ENCODE measurements at regions not wholly inside any gene's neighbourhood (a gene's known extent, or its start where the extent isn't known, plus 50 kb on each side); places are given as distances from the start of the nearest gene placed in this dataset.

GRCh38 chr12:11578461-11578993 is 70.9 kb upstream of the ETV6 start:
- TF ChIP-seq CTCF (IDR thresholded peaks at IDR 0.05) (no peak), EZH2 (IDR thresholded peaks at IDR 0.05; ENCODE audit: borderline replicate concordance, insufficient read depth, low read depth, low read length, poor library complexity, severe bottlenecking) (no peak)
- ChIA-PET POLR2A (interaction anchor here (0.6 kb wide), 2 partner anchors 339 to 374 kb away, joined by 3 to 6 read pairs; no protein-coding TSS in a partner anchor), CTCF (interaction anchor here (0.7 to 15.7 kb wide), 3 partner anchors 11 to 750 kb away, joined by 3 to 433 read pairs (median 15); no protein-coding TSS in a partner anchor)
- intact Hi-C loops (cut with micrococcal nuclease) = no loop called here
- no peaks in the 10 kb centered on the region for H4K20me1 ChIP-seq (ENCODE audit: control insufficient read depth, insufficient read depth, low read length, poor library complexity, severe bottlenecking)
- H3K9me3 ChIP-seq (ENCODE audit: control extremely low read depth in 1 of 3, control insufficient read depth in 2 of 3, insufficient read depth in 1 of 3, low read length in 2 of 3) = peaks cover 0 to 4% (median 1%) of the 10 kb centered on the region in 3 donors
- H3K27me3 Mint-ChIP-seq = peaks cover 6% of the 10 kb centered on the region
- no peak overlapping the region for H3K4me3 ChIP-seq (ENCODE audit: control extremely low read depth in 1 of 5, extremely low read depth in 1 of 5, insufficient read depth in 1 of 5, low read depth in 2 of 5, low read length in 4 of 5)
- WGBS (ENCODE audit: insufficient coverage) = 38% methylated on average over 2 of the region's 3 CpGs
- peaks cover 7% of the 10 kb centered on the region for H3K4me1 Mint-ChIP-seq
- H3K9ac ChIP-seq (ENCODE audit: low read length) = no peak overlapping the region
- peaks cover 5 to 11% of the 10 kb centered on the region in 2 donors for H3K4me1 ChIP-seq (ENCODE audit: control insufficient read depth in 2 of 2, insufficient read depth in 2 of 2, low read length in 2 of 2)
- no peak overlapping the region for H3K27ac ChIP-seq (ENCODE audit: low read length in 2 of 2)
- H3K4me2 ChIP-seq (replicated peaks; ENCODE audit: low read depth, low read length, poor library complexity, severe bottlenecking) = no peak overlapping the region
- H3K79me2 ChIP-seq (ENCODE audit: control insufficient read depth, insufficient read depth, low read length) = no peaks in the 10 kb centered on the region
- peak overlapping the region; percentile 47 for H3K4me3 Mint-ChIP-seq
- H3K27ac Mint-ChIP-seq = peak overlapping the region; percentile 1
- H3K36me3 ChIP-seq (replicated peaks in 1 of 2; ENCODE audit: control extremely low read depth in 1 of 2, control insufficient read depth in 1 of 2, extremely low read depth in 1 of 2, insufficient read depth in 2 of 2, low read length in 1 of 2) = no peaks in the 10 kb centered on the region
- H3K9me3 Mint-ChIP-seq (ENCODE audit: insufficient read depth) = no peaks in the 10 kb centered on the region
- ATAC-seq (ENCODE audit: low read depth) = peak; percentile 31
- no peak overlapping the region for H2AFZ ChIP-seq (ENCODE audit: insufficient read depth, low read depth, low read length, poor library complexity, severe bottlenecking)
- peaks cover 0 to 2% (median 0%) of the 10 kb centered on the region in 4 experiments for H3K27me3 ChIP-seq (replicated peaks in 1 of 4; ENCODE audit: control extremely low read depth in 1 of 4, control insufficient read depth in 3 of 4, insufficient read depth in 4 of 4, low read length in 3 of 4)
- DNase-seq = peak; percentile 18

GRCh38 chr12:11580125-11580751 is 69.2 kb upstream of the ETV6 start:
- DNase-seq = no peak
- Mint-ChIP-seq H3K9me3 (ENCODE audit: insufficient read depth) (no peaks in the 10 kb centered on the region), H3K4me1 (peaks cover 7% of the 10 kb centered on the region), H3K27ac (no peak overlapping the region), H3K4me3 (no peak overlapping the region), H3K27me3 (peaks cover 15% of the 10 kb centered on the region)
- intact Hi-C loops (cut with micrococcal nuclease) = loop anchor here (2.0 kb wide), 2 partner anchors 69 to 755 kb away; partner anchors contain the start of gene ETV6
- Histone ChIP-seq H3K9me3 (ENCODE audit: control extremely low read depth in 1 of 3, control insufficient read depth in 2 of 3, insufficient read depth in 1 of 3, low read length in 2 of 3) (no peaks in the 10 kb centered on the region), H3K9ac (ENCODE audit: low read length) (no peak overlapping the region), H3K36me3 (replicated peaks in 1 of 2; ENCODE audit: control extremely low read depth in 1 of 2, control insufficient read depth in 1 of 2, extremely low read depth in 1 of 2, insufficient read depth in 2 of 2, low read length in 1 of 2) (no peaks in the 10 kb centered on the region), H4K20me1 (ENCODE audit: control insufficient read depth, insufficient read depth, low read length, poor library complexity, severe bottlenecking) (no peaks in the 10 kb centered on the region), H2AFZ (ENCODE audit: insufficient read depth, low read depth, low read length, poor library complexity, severe bottlenecking) (no peak overlapping the region), H3K4me1 (ENCODE audit: control insufficient read depth in 2 of 2, insufficient read depth in 2 of 2, low read length in 2 of 2) (peaks cover 5 to 11% of the 10 kb centered on the region in 2 donors), H3K4me2 (replicated peaks; ENCODE audit: low read depth, low read length, poor library complexity, severe bottlenecking) (no peak overlapping the region), H3K4me3 (ENCODE audit: control extremely low read depth in 1 of 5, extremely low read depth in 1 of 5, insufficient read depth in 1 of 5, low read depth in 2 of 5, low read length in 4 of 5) (no peak overlapping the region), H3K27ac (ENCODE audit: low read length in 2 of 2) (no peak overlapping the region), H3K79me2 (ENCODE audit: control insufficient read depth, insufficient read depth, low read length) (no peaks in the 10 kb centered on the region), H3K27me3 (replicated peaks in 1 of 4; ENCODE audit: control extremely low read depth in 1 of 4, control insufficient read depth in 3 of 4, insufficient read depth in 4 of 4, low read length in 3 of 4) (peaks cover 0 to 2% (median 0%) of the 10 kb centered on the region in 4 experiments)
- POLR2A ChIA-PET = no interaction called here
- CTCF ChIA-PET = interaction anchor here (0.5 to 15.7 kb wide), 13 partner anchors 10 to 755 kb away, joined by 3 to 433 read pairs (median 6); no protein-coding TSS in a partner anchor
- TF ChIP-seq EZH2 (IDR thresholded peaks at IDR 0.05; ENCODE audit: borderline replicate concordance, insufficient read depth, low read depth, low read length, poor library complexity, severe bottlenecking) = no peak
- TF ChIP-seq CTCF (IDR thresholded peaks at IDR 0.05) = no peak
- ATAC-seq (ENCODE audit: low read depth) = no peak
- WGBS (ENCODE audit: insufficient coverage) = no CpG with 5 or more reads among the region's 2 CpGs
